CD4-positive, alpha-beta T cell treated with Interleukin-6 at 100 ng/mL for 8 hours (primary cell): ENCODE measurements at regions not wholly inside any gene's neighbourhood (a gene's known extent, or its start where the extent isn't known, plus 50 kb on each side); places are given as distances from the start of the nearest gene placed in this dataset.

Experiments used
- DNase-seq: peaks from one replicate; pipeline ENCODE4 v3.0.0-alpha.2; 2020; ENCODE audit warnings: mixed read lengths, low spot score

GRCh38 chr2:236317938-236318396 is 53.8 kb upstream of the ASB18 start:
- DNase-seq = no peak

GRCh38 chr2:236318401-236318800 is 54.2 kb upstream of the ASB18 start:
- DNase-seq = no peak

- DNase-seq = no peak
These were observed 54.8 kb upstream of the ASB18 start for GRCh38 chr2:236319036-236319435.

- DNase-seq = no peak
These were observed 57.2 kb upstream of the ASB18 start for GRCh38 chr2:236321415-236321814.

- DNase-seq = no peak
These were observed 69.4 kb upstream of the ASB18 start for GRCh38 chr2:236333417-236334121.

- no peak for DNase-seq
These were observed 70.1 kb upstream of the ASB18 start for GRCh38 chr2:236334122-236334876.

- no peak for DNase-seq
These were observed 71.7 kb upstream of the ASB18 start for GRCh38 chr2:236335696-236336574.

- no peak for DNase-seq
These were observed 72.6 kb upstream of the ASB18 start for GRCh38 chr2:236336575-236337464.

GRCh38 chr2:236337465-236338325 is 73.5 kb upstream of the ASB18 start:
- no peak for DNase-seq

- DNase-seq = no peak
These were observed 74.4 kb upstream of the ASB18 start for GRCh38 chr2:236338495-236339184.

GRCh38 chr2:236340251-236340650 is 76.0 kb upstream of the ASB18 start:
- no peak for DNase-seq

GRCh38 chr2:236341067-236341466 is 76.9 kb upstream of the ASB18 start:
- DNase-seq = no peak

GRCh38 chr2:236341721-236342120 is 77.5 kb upstream of the ASB18 start:
- DNase-seq = no peak

GRCh38 chr2:236342507-236342906 is 78.3 kb upstream of the ASB18 start:
- no peak for DNase-seq

- no peak for DNase-seq
These were observed 78.7 kb upstream of the ASB18 start for GRCh38 chr2:236342951-236343350.

GRCh38 chr2:236343400-236344161 is 79.4 kb upstream of the ASB18 start:
- DNase-seq = peak; percentile 38

GRCh38 chr2:236344446-236344845 is 80.2 kb upstream of the ASB18 start:
- no peak for DNase-seq

GRCh38 chr2:236345081-236345714 is 81.0 kb upstream of the ASB18 start:
- DNase-seq = no peak

GRCh38 chr2:236346366-236346765 is 82.2 kb upstream of the ASB18 start:
- no peak for DNase-seq
